ENCODE measurements at regions not wholly inside any gene's neighbourhood (a gene's known extent, or its start where the extent isn't known, plus 50 kb on each side); places are given as distances from the start of the nearest gene placed in this dataset.

- TF ChIP-seq EGR1 (conservative IDR thresholded peaks at IDR 0.05) (no peak), XRCC3 (IDR thresholded peaks at IDR 0.05) (no peak), KDM1A (IDR thresholded peaks at IDR 0.05) (peak; percentile 39 to 51; a peak in 3 of 4 replicates), ZSCAN29 (IDR thresholded peaks at IDR 0.05) (no peak), CREB1 (IDR thresholded peaks at IDR 0.05) (no peak), CREB1 (CRISPR knock-in tag; IDR thresholded peaks at IDR 0.05) (no peak), NR4A1 (CRISPR knock-in tag; IDR thresholded peaks at IDR 0.05) (no peak), NR4A1 (tag; IDR thresholded peaks at IDR 0.05) (no peak), ZNF589 (CRISPR knock-in tag; IDR thresholded peaks at IDR 0.05; ENCODE audit: low read depth) (no peak), RCOR1 (IDR thresholded peaks at IDR 0.05; ENCODE audit: borderline replicate concordance in 1 of 2, low read depth in 2 of 2, low read length in 2 of 2) (0 out of 4 replicates have a peak, but pooled peaks of 1 of the 2 experiments have one; percentile 26)
- TF ChIP-seq, protein P1, sequence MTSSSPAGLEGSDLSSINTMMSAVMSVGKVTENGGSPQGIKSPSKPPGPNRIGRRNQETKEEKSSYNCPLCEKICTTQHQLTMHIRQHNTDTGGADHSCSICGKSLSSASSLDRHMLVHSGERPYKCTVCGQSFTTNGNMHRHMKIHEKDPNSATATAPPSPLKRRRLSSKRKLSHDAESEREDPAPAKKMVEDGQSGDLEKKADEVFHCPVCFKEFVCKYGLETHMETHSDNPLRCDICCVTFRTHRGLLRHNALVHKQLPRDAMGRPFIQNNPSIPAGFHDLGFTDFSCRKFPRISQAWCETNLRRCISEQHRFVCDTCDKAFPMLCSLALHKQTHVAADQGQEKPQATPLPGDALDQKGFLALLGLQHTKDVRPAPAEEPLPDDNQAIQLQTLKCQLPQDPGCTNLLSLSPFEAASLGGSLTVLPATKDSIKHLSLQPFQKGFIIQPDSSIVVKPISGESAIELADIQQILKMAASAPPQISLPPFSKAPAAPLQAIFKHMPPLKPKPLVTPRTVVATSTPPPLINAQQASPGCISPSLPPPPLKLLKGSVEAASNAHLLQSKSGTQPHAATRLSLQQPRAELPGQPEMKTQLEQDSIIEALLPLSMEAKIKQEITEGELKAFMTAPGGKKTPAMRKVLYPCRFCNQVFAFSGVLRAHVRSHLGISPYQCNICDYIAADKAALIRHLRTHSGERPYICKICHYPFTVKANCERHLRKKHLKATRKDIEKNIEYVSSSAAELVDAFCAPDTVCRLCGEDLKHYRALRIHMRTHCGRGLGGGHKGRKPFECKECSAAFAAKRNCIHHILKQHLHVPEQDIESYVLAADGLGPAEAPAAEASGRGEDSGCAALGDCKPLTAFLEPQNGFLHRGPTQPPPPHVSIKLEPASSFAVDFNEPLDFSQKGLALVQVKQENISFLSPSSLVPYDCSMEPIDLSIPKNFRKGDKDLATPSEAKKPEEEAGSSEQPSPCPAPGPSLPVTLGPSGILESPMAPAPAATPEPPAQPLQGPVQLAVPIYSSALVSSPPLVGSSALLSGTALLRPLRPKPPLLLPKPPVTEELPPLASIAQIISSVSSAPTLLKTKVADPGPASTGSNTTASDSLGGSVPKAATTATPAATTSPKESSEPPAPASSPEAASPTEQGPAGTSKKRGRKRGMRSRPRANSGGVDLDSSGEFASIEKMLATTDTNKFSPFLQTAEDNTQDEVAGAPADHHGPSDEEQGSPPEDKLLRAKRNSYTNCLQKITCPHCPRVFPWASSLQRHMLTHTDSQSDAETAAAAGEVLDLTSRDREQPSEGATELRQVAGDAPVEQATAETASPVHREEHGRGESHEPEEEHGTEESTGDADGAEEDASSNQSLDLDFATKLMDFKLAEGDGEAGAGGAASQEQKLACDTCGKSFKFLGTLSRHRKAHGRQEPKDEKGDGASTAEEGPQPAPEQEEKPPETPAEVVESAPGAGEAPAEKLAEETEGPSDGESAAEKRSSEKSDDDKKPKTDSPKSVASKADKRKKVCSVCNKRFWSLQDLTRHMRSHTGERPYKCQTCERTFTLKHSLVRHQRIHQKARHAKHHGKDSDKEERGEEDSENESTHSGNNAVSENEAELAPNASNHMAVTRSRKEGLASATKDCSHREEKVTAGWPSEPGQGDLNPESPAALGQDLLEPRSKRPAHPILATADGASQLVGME (CRISPR knock-in tag; IDR thresholded peaks at IDR 0.05): no peak
Measured at GRCh38 chr16:26395700-26396099, 671.0 kb upstream of the C16orf82 start (continued).
